A673 (cell line): ENCODE measurements at regions not wholly inside any gene's neighbourhood (a gene's known extent, or its start where the extent isn't known, plus 50 kb on each side); places are given as distances from the start of the nearest gene placed in this dataset.

Experiments
- BruUV-seq: library from RNA; stranded (reverse); fragments of 400-500 nt; replicated peaks from 2 replicates; lab custom pipeline; 2021; lab: Mats Ljungman, UMichigan
- CTCF ChIA-PET: fragments of 300-600 bp; sonication (Branson Sonifier 250); formaldehyde crosslinking; loops from one replicate; lab custom pipeline; 2022; ENCODE audit warnings: antibody characterized with exemption; lab: Charles Lee
- POLR2A ChIA-PET: fragments of 300-600 bp; sonication (Branson Sonifier 250); formaldehyde crosslinking; loops from one replicate; lab custom pipeline; 2022; ENCODE audit warnings: antibody characterized with exemption; ENCODE audit not compliant: low non-redundant PET; lab: Charles Lee
- DNase-seq: peaks from one replicate; pipeline ENCODE4 v3.0.0-alpha.2; 2015; ENCODE audit warnings: low spot score
- H3K27ac ChIP-seq: fragments of 200-600 bp; sonication (generic); 2 replicates; pipeline ENCODE4 v1.5.1; 2016; ENCODE audit warnings: mixed run types, low read depth, mild to moderate bottlenecking, mixed read lengths, antibody characterized with exemption, low read length; ENCODE audit not compliant: poor library complexity, severe bottlenecking
- H3K27me3 ChIP-seq: fragments of 200-600 bp; sonication (generic); replicated peaks from 2 replicates; pipeline ENCODE4 v1.6.1; 2017; ENCODE audit warnings: mixed run types, low read depth, mild to moderate bottlenecking, mixed read lengths, antibody characterized with exemption, low read length; ENCODE audit not compliant: insufficient read depth, poor library complexity
- H3K36me3 ChIP-seq: fragments of 200-600 bp; sonication (generic); 2 replicates; pipeline ENCODE4 v1.6.1; 2016; ENCODE audit warnings: mixed run types, mild to moderate bottlenecking, mixed read lengths, antibody characterized with exemption, low read length; ENCODE audit not compliant: insufficient read depth, poor library complexity, severe bottlenecking
- H3K4me1 ChIP-seq: fragments of 200-600 bp; sonication (generic); 2 replicates; pipeline ENCODE4 v1.6.1; 2017; ENCODE audit warnings: mixed run types, mild to moderate bottlenecking, mixed read lengths, antibody characterized with exemption, low read length; ENCODE audit not compliant: insufficient read depth, poor library complexity, severe bottlenecking
- H3K4me3 ChIP-seq: fragments of 200-600 bp; sonication (generic); 2 replicates; pipeline ENCODE4 v1.5.1; 2016; ENCODE audit warnings: low read depth, mixed run types, mild to moderate bottlenecking, mixed read lengths, low read length; ENCODE audit not compliant: poor library complexity, severe bottlenecking
- H3K9me3 ChIP-seq: fragments of 200-600 bp; sonication (generic); 2 replicates; pipeline ENCODE4 v1.6.1; 2016; ENCODE audit warnings: mixed run types, low read depth, mild to moderate bottlenecking, mixed read lengths, antibody characterized with exemption, low read length; ENCODE audit not compliant: poor library complexity, severe bottlenecking
- EZH2 ChIP-seq: fragments of 200-600 bp; sonication (generic); IDR thresholded peaks from 2 replicates; pipeline ENCODE4 v1.6.1; 2017; ENCODE audit warnings: borderline replicate concordance, low read depth, mild to moderate bottlenecking, mixed read lengths, antibody characterized with exemption, low read length; ENCODE audit not compliant: poor library complexity, severe bottlenecking
- intact Hi-C: fragments of 100-400 bp; cut with micrococcal nuclease; formaldehyde crosslinking; loops from one replicate; pipeline ENCODE4 v1.10.0; 2022; ENCODE audit not compliant: unreplicated experiment
- TF ChIP-seq, protein P1 (sequence below): fragments of 300-800, 200-600 bp; sonication (generic); conservative IDR thresholded peaks from 2 replicates; pipeline ENCODE4 v1.5.1; 2017; ENCODE audit warnings: low read depth, mild to moderate bottlenecking, antibody characterized with exemption, low read length, moderate library complexity, mixed read lengths

DNA sequence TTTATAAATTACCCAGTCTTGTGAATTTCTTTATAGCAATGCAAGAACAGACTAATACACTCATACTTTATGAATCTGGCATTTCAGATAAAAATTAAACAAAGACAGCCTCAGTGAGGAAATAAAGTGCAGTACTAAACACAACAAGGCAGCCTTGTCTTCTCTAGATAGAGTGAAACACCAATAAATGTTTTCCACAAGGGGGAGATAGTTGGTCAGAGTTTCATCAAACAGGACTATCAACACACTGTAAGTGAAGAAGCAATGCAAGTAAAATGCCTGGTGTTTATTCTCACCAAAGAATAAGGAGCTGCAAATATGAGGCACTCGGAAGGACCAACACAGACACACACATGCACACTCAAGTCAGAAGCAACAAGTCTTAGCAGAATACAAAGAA is 62.8 kb downstream of the FAM9B start:
- no TSS peak for BruUV-seq
- Histone ChIP-seq H3K27me3 (no peaks in the 10 kb centered on the region), H3K9me3 (no peaks in the 10 kb centered on the region), H3K4me1 (no peaks in the 10 kb centered on the region), H3K4me3 (no peak overlapping the region), H3K36me3 (no peaks in the 10 kb centered on the region), H3K27ac (no peak overlapping the region)
- ChIA-PET CTCF (interaction anchor here (1.0 kb wide), 1 partner anchor 342 kb away, joined by 4 read pairs; no protein-coding TSS in a partner anchor), POLR2A (no interaction called here)
- peak; percentile 60 for DNase-seq
- TF ChIP-seq, protein P1, sequence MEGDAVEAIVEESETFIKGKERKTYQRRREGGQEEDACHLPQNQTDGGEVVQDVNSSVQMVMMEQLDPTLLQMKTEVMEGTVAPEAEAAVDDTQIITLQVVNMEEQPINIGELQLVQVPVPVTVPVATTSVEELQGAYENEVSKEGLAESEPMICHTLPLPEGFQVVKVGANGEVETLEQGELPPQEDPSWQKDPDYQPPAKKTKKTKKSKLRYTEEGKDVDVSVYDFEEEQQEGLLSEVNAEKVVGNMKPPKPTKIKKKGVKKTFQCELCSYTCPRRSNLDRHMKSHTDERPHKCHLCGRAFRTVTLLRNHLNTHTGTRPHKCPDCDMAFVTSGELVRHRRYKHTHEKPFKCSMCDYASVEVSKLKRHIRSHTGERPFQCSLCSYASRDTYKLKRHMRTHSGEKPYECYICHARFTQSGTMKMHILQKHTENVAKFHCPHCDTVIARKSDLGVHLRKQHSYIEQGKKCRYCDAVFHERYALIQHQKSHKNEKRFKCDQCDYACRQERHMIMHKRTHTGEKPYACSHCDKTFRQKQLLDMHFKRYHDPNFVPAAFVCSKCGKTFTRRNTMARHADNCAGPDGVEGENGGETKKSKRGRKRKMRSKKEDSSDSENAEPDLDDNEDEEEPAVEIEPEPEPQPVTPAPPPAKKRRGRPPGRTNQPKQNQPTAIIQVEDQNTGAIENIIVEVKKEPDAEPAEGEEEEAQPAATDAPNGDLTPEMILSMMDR = peak; percentile 52; the same call in 1 of the 2 replicates
- TF ChIP-seq EZH2 = no peak
- intact Hi-C loops = loop anchor here (1.0 to 10.0 kb wide), 4 partner anchors 344 to 1144 kb away; no protein-coding TSS in a partner anchor

DNA sequence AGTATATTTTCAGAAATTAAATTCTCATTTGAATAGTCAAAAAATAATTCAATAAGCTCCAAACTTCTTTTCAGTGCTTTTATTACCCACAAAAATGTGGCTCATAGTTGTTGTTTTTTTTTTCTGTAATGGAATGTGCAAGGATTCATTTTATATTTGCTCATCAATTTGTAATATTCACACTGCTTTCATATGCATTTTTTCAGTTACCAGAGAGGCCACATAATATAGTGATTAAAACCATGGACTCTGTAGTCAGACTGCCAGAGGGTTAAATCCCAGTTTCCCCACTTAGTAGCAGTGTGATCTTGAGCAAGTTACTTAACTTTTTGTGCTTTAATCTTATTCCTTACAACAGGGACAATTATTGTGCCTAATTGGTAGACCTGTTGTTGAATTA is 64.5 kb downstream of the FAM9B start:
- Histone ChIP-seq H3K36me3 (no peaks in the 10 kb centered on the region), H3K27me3 (no peaks in the 10 kb centered on the region), H3K4me3 (no peak overlapping the region), H3K27ac (no peak overlapping the region), H3K9me3 (no peaks in the 10 kb centered on the region), H3K4me1 (no peaks in the 10 kb centered on the region)
- TF ChIP-seq, protein P1 = no peak
- TF ChIP-seq EZH2 = no peak
- CTCF ChIA-PET = interaction anchor here (0.7 kb wide), 1 partner anchor 9 kb away, joined by 3 read pairs; no protein-coding TSS in a partner anchor
- no peak for DNase-seq
- POLR2A ChIA-PET = no interaction called here
- intact Hi-C loops = no loop called here
- no TSS peak for BruUV-seq

GRCh38 chrX:8967461-8967860 is 66.5 kb downstream of the FAM9B start:
- no peaks in the 10 kb centered on the region for H3K4me1 ChIP-seq
- DNase-seq = no peak
- H3K36me3 ChIP-seq = no peaks in the 10 kb centered on the region
- ChIA-PET CTCF (no interaction called here), POLR2A (no interaction called here)
- no peak overlapping the region for H3K27ac ChIP-seq
- BruUV-seq = no TSS peak
- H3K4me3 ChIP-seq = no peak overlapping the region
- H3K9me3 ChIP-seq = no peaks in the 10 kb centered on the region
- intact Hi-C loops = no loop called here
- TF ChIP-seq EZH2 = no peak
- TF ChIP-seq, protein P1 = no peak
- H3K27me3 ChIP-seq = no peaks in the 10 kb centered on the region
